ENCODE measurements at regions not wholly inside any gene's neighbourhood (a gene's known extent, or its start where the extent isn't known, plus 50 kb on each side); places are given as distances from the start of the nearest gene placed in this dataset.

GRCh38 chr10:88212069-88212468 lies 348.6 kb downstream of the PTEN start:
- DNase-seq: no peak

GRCh38 chr10:88213065-88213605 lies 349.7 kb downstream of the PTEN start:
- no peak for DNase-seq

DNA sequence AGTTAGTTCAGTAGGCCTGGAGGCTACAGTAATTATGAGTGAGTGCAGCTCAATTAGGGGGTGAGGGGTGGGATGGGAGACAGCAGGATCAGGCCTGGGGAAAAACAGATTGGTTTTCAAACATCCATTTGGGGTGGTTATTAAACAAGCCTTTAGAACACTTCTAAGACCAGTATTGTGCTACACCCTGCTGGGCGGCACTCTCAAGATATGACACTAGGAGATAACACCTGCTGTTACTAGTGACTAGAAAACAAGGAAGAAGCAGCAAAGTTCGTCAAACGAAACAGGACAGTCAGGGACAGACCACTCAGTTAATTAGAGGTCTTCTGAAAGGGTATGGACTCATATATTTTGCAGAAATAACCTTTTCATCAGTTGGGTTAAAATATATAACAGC lies 353.6 kb downstream of the PTEN start:
- DNase-seq: no peak

DNA sequence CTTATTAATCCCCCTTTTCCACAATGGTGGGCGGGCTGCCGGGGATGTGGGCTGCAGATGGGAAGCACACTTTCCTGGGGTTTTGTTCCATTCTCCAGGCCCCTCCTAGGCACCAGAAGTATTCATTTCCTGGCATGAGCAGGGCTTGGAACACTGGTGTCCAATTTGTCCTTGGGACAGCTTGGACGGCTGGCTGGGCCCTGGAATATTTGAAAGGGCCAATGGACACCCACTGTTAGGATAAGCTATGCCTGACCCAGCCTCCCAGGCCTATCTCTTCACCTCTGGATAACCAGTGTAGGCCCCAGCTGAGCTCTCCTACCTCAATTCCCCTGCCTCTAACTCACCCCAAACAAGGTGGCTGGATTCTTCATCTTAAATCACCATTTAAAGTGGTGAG lies 354.9 kb downstream of the PTEN start:
- DNase-seq: no peak

GRCh38 chr10:88219753-88220152 lies 356.3 kb downstream of the PTEN start:
- no peak for DNase-seq

DNA sequence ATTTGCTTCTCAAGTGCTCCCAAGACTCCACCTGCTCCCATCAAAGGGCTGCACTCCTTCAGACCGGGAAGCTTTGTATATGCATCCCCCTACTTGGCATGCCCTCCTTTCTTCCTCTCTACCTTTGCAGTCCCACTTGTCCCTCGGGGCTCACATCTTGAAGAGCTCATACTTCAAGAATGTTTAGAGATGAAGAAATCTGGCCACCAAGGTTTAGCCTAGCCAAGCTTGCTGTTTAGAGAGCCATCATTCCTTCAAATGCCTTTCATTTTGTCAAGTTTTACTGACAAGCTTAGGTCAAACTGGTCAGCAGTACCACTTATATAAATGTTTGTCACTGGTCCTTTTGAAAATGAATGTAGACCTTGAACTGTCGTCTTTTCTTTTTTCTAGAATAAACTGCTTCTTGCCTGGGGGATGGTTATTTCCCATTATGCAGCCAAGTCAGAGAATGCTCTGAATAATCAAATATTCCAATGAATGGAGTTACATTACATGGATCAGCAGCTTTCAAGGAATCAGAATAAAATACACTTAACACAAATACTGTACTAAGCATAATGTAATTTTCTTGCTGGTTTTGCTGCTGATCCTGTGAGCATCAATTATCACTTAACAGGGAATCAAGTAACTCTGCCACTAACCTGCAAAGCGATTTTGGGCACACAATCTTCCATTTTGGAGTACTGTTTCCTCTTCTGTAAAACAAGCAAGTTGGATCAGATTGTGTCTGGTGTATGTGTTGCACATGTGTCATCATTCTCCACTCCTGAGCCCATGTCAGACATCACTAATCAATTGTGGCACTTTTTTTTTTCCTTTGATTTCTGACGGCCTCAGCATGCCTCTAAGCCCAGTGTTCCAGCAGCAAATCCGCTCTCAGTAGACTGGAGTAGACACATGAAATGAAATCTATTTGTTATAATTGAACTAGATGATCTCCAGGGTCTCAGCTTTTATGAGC lies 357.9 kb downstream of the PTEN start:
- no peak for DNase-seq

GRCh38 chr10:88222881-88223280 lies 359.5 kb downstream of the PTEN start:
- DNase-seq: no peak
